GM12878 (cell line): ENCODE measurements at regions not wholly inside any gene's neighbourhood (a gene's known extent, or its start where the extent isn't known, plus 50 kb on each side); places are given as distances from the start of the nearest gene placed in this dataset.

Experiments
- CHD1 ChIP-seq: IDR thresholded peaks from 2 replicates; pipeline ENCODE4 v1.6.1; 2012; ENCODE audit warnings: low read depth, low read length, improper control_type of control experiment
- CHD4 ChIP-seq: fragments of 200-600 bp; sonication (generic); IDR thresholded peaks from 2 replicates; pipeline ENCODE4 v1.6.1; 2016; ENCODE audit warnings: mild to moderate bottlenecking
- E2F8 ChIP-seq: fragments of 450-650 bp; IDR thresholded peaks from 2 replicates; pipeline ENCODE4 v1.6.1; 2018; ENCODE audit warnings: mild to moderate bottlenecking, low read depth, moderate library complexity; ENCODE audit not compliant: partially characterized antibody
- EZH2 ChIP-seq: IDR thresholded peaks from 2 replicates; pipeline ENCODE4 v1.6.1; 2012; ENCODE audit warnings: low read depth, mild to moderate bottlenecking, control low read depth, inconsistent platforms, low read length, borderline replicate concordance; ENCODE audit not compliant: control insufficient read depth
- HCFC1 ChIP-seq: fragments of 150-350 bp; IDR thresholded peaks from 2 replicates; pipeline ENCODE4 v1.6.1; 2014; ENCODE audit warnings: low read length
- MYB ChIP-seq: fragments of 150-350 bp; IDR thresholded peaks from 2 replicates; pipeline ENCODE4 v1.6.1; 2014; ENCODE audit warnings: mild to moderate bottlenecking, low read depth, low read length, borderline replicate concordance
- PBX3 ChIP-seq: IDR thresholded peaks from 2 replicates; pipeline ENCODE4 v1.6.1; 2011; ENCODE audit warnings: mild to moderate bottlenecking, low read depth, low read length, moderate library complexity; ENCODE audit not compliant: insufficient replicate concordance
- SIN3A ChIP-seq: IDR thresholded peaks from 2 replicates; pipeline ENCODE4 v1.6.1; 2012; ENCODE audit warnings: low read depth, low read length, improper control_type of control experiment
- SUPT20H ChIP-seq: IDR thresholded peaks from 2 replicates; pipeline ENCODE4 v1.6.1; 2011; ENCODE audit warnings: low read depth, mild to moderate bottlenecking, low read length, moderate library complexity, borderline replicate concordance; ENCODE audit not compliant: control insufficient read depth
- TF ChIP-seq, protein P1 (sequence below): fragments of 150-350 bp; IDR thresholded peaks from 2 replicates; pipeline ENCODE4 v1.6.1; 2016; ENCODE audit warnings: low read depth, low read length

- no peak for TF ChIP-seq PBX3
- TF ChIP-seq CHD1: no peak
- TF ChIP-seq HCFC1: no peak
- TF ChIP-seq MYB: no peak
- no peak for TF ChIP-seq SIN3A
- TF ChIP-seq E2F8: no peak
- TF ChIP-seq, protein P1, sequence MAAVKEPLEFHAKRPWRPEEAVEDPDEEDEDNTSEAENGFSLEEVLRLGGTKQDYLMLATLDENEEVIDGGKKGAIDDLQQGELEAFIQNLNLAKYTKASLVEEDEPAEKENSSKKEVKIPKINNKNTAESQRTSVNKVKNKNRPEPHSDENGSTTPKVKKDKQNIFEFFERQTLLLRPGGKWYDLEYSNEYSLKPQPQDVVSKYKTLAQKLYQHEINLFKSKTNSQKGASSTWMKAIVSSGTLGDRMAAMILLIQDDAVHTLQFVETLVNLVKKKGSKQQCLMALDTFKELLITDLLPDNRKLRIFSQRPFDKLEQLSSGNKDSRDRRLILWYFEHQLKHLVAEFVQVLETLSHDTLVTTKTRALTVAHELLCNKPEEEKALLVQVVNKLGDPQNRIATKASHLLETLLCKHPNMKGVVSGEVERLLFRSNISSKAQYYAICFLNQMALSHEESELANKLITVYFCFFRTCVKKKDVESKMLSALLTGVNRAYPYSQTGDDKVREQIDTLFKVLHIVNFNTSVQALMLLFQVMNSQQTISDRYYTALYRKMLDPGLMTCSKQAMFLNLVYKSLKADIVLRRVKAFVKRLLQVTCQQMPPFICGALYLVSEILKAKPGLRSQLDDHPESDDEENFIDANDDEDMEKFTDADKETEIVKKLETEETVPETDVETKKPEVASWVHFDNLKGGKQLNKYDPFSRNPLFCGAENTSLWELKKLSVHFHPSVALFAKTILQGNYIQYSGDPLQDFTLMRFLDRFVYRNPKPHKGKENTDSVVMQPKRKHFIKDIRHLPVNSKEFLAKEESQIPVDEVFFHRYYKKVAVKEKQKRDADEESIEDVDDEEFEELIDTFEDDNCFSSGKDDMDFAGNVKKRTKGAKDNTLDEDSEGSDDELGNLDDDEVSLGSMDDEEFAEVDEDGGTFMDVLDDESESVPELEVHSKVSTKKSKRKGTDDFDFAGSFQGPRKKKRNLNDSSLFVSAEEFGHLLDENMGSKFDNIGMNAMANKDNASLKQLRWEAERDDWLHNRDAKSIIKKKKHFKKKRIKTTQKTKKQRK: no peak
- TF ChIP-seq CHD4: no peak
- TF ChIP-seq SUPT20H: no peak
- TF ChIP-seq EZH2: no peak
- TF ChIP-seq, all 136 proteins: peak for 0
These were observed 137.3 kb downstream of the HTR1B start (continued) for GRCh38 chr6:77326029-77326428.
